ENCODE measurements at regions not wholly inside any gene's neighbourhood (a gene's known extent, or its start where the extent isn't known, plus 50 kb on each side); places are given as distances from the start of the nearest gene placed in this dataset.

DNA sequence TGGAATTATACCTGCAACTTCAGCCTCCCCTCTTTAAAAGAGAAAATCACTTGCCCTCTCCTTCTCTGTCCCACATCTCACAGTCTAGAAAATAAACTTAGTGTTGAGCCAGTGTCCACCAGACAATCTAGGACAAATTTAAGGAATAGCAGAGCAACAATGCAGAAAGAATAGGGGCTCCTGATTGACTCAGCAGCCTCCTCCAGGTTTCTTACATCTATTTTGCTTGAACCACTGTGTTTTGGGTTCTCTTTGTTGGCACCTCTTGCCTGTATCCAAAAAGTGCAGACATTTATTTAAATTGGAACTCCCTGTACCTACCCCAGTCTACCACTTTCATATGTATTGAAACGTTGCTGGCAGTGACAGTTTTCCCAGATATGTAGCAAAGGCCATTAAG, 133.7 kb upstream of the HSF2 start (continued):
- TF ChIP-seq, protein P1, sequence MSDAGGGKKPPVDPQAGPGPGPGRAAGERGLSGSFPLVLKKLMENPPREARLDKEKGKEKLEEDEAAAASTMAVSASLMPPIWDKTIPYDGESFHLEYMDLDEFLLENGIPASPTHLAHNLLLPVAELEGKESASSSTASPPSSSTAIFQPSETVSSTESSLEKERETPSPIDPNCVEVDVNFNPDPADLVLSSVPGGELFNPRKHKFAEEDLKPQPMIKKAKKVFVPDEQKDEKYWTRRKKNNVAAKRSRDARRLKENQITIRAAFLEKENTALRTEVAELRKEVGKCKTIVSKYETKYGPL (CRISPR knock-in tag; IDR thresholded peaks at IDR 0.05), result no peak
- TF ChIP-seq KLF6 (CRISPR knock-in tag; IDR thresholded peaks at IDR 0.05), result no peak
- no peak for TF ChIP-seq ZNF724P (CRISPR knock-in tag; IDR thresholded peaks at IDR 0.05; ENCODE audit: borderline replicate concordance)
- TF ChIP-seq ZNF230 (CRISPR knock-in tag; IDR thresholded peaks at IDR 0.05), result no peak
- no peak for TF ChIP-seq ZNF503 (CRISPR knock-in tag; IDR thresholded peaks at IDR 0.05)
- TF ChIP-seq HDAC6 (IDR thresholded peaks at IDR 0.05; ENCODE audit: low read depth, low read length), result no peak
- TF ChIP-seq, protein P2, sequence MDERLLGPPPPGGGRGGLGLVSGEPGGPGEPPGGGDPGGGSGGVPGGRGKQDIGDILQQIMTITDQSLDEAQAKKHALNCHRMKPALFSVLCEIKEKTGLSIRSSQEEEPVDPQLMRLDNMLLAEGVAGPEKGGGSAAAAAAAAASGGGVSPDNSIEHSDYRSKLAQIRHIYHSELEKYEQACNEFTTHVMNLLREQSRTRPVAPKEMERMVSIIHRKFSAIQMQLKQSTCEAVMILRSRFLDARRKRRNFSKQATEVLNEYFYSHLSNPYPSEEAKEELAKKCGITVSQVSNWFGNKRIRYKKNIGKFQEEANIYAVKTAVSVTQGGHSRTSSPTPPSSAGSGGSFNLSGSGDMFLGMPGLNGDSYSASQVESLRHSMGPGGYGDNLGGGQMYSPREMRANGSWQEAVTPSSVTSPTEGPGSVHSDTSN (CRISPR knock-in tag; IDR thresholded peaks at IDR 0.05), result no peak
- TF ChIP-seq ZNF746 (CRISPR knock-in tag; IDR thresholded peaks at IDR 0.05), result no peak
- TF ChIP-seq, protein P3, sequence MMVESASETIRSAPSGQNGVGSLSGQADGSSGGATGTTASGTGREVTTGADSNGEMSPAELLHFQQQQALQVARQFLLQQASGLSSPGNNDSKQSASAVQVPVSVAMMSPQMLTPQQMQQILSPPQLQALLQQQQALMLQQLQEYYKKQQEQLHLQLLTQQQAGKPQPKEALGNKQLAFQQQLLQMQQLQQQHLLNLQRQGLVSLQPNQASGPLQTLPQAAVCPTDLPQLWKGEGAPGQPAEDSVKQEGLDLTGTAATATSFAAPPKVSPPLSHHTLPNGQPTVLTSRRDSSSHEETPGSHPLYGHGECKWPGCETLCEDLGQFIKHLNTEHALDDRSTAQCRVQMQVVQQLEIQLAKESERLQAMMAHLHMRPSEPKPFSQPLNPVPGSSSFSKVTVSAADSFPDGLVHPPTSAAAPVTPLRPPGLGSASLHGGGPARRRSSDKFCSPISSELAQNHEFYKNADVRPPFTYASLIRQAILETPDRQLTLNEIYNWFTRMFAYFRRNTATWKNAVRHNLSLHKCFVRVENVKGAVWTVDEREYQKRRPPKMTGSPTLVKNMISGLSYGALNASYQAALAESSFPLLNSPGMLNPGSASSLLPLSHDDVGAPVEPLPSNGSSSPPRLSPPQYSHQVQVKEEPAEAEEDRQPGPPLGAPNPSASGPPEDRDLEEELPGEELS (CRISPR knock-in tag; IDR thresholded peaks at IDR 0.05), result no peak
